Stimulated activated effector memory CD8-positive, alpha-beta T cell treated with anti-CD3 and anti-CD28 coated beads, Interleukin-12 subunit alpha, Interleukin-12 subunit beta, amount 100 ng/mL, for 72 hours (primary cell): ENCODE measurements at regions not wholly inside any gene's neighbourhood (a gene's known extent, or its start where the extent isn't known, plus 50 kb on each side); places are given as distances from the start of the nearest gene placed in this dataset.

Source experiments
- ATAC-seq: fragments of 150-1000 bp; cut with Tn5 transposase; 2 replicates; pipeline ENCODE4 v1.10.0; 2021
- DNase-seq, 2 donors: peaks; one replicate each; pipeline ENCODE4 v3.0.0; 2021 to 2022; ENCODE audit warnings: low spot score in 2 of 2
- H3K27ac Mint-ChIP-seq: one replicate; pipeline ENCODE4 v1.8.0; 2022; ENCODE audit warnings: mild to moderate bottlenecking, mixed read lengths
- H3K36me3 Mint-ChIP-seq: one replicate; pipeline ENCODE4 v1.8.0; 2022; ENCODE audit warnings: mild to moderate bottlenecking, mixed read lengths
- H3K4me1 Mint-ChIP-seq: one replicate; pipeline ENCODE4 v1.8.0; 2022; ENCODE audit warnings: mixed read lengths
- H3K4me3 Mint-ChIP-seq: one replicate; pipeline ENCODE4 v1.8.0; 2022; ENCODE audit warnings: mild to moderate bottlenecking, mixed read lengths
- H3K9me3 Mint-ChIP-seq: one replicate; pipeline ENCODE4 v1.8.0; 2022; ENCODE audit warnings: mixed read lengths

GRCh38 chr5:120738568-120738967, 274.5 kb downstream of the PRR16 start:
- Mint-ChIP-seq H3K27ac (no peak overlapping the region), H3K4me1 (no peaks in the 10 kb centered on the region), H3K9me3 (peaks cover 13% of the 10 kb centered on the region), H3K36me3 (no peaks in the 10 kb centered on the region), H3K4me3 (no peak overlapping the region)
- ATAC-seq, result no peak
- no peak for DNase-seq

- peaks cover 19% of the 10 kb centered on the region for H3K9me3 Mint-ChIP-seq
- no peaks in the 10 kb centered on the region for H3K4me1 Mint-ChIP-seq
- H3K4me3 Mint-ChIP-seq, result no peak overlapping the region
- no peaks in the 10 kb centered on the region for H3K36me3 Mint-ChIP-seq
- no peak for DNase-seq
- no peak overlapping the region for H3K27ac Mint-ChIP-seq
- ATAC-seq, result no peak
These were observed 276.9 kb downstream of the PRR16 start for GRCh38 chr5:120740989-120741388.

DNA sequence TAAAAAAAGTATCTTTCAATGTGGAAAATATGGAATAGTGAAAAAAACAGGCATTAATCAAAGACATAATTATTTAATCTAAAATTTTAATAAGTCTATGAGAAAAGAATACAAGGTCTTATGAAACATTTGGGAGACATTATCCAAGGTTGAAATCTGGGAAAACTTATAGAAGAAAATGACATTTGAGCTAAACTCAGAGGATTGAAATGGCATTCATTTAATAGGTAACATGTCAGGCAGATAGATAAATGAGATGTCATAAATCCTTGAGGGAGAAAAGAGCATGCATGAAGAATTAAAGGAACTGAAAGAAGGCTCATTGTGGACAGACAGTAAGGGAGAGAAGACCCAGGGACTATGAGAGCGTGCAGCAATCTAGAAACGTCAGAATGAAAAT, 284.4 kb downstream of the PRR16 start:
- peaks cover 17% of the 10 kb centered on the region for H3K9me3 Mint-ChIP-seq
- ATAC-seq (no peak), DNase-seq (no peak)
- H3K36me3 Mint-ChIP-seq, result no peaks in the 10 kb centered on the region
- H3K4me1 Mint-ChIP-seq, result no peaks in the 10 kb centered on the region
- H3K4me3 Mint-ChIP-seq, result no peak overlapping the region
- H3K27ac Mint-ChIP-seq, result no peak overlapping the region

DNA sequence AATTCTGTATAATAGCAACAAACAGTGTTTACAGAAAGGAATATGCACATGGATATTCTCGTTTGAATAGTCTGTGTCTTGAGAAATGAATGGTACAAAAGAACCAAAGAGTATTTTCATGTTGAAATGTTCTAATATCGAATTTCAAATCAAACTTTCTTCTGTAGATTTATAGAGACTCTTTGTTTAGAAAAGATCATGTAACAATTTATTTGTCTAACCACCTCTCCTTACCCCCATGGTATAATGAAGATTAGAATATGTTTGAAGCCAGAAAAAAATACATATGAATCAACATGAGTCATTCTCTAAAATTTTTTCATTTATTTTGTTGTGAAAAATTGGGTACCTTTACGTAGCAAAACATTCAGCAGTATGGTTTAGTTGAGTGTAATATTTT, 285.6 kb downstream of the PRR16 start:
- no peak overlapping the region for H3K27ac Mint-ChIP-seq
- no peak for ATAC-seq
- no peak for DNase-seq
- H3K4me3 Mint-ChIP-seq, result no peak overlapping the region
- H3K9me3 Mint-ChIP-seq, result peaks cover 11% of the 10 kb centered on the region
- H3K36me3 Mint-ChIP-seq, result no peaks in the 10 kb centered on the region
- no peaks in the 10 kb centered on the region for H3K4me1 Mint-ChIP-seq

- DNase-seq (no peak), ATAC-seq (no peak)
- no peak overlapping the region for H3K27ac Mint-ChIP-seq
- no peaks in the 10 kb centered on the region for H3K36me3 Mint-ChIP-seq
- peaks cover 18% of the 10 kb centered on the region for H3K9me3 Mint-ChIP-seq
- no peaks in the 10 kb centered on the region for H3K4me1 Mint-ChIP-seq
- H3K4me3 Mint-ChIP-seq, result no peak overlapping the region
These were observed 295.5 kb downstream of the PRR16 start for GRCh38 chr5:120759587-120759986.

- H3K9me3 Mint-ChIP-seq, result peaks cover 19% of the 10 kb centered on the region
- DNase-seq (no peak), ATAC-seq (no peak)
- H3K27ac Mint-ChIP-seq, result no peak overlapping the region
- H3K4me3 Mint-ChIP-seq, result no peak overlapping the region
- H3K36me3 Mint-ChIP-seq, result no peaks in the 10 kb centered on the region
- H3K4me1 Mint-ChIP-seq, result no peaks in the 10 kb centered on the region
These were observed 297.9 kb downstream of the PRR16 start for GRCh38 chr5:120761986-120762385.

DNA sequence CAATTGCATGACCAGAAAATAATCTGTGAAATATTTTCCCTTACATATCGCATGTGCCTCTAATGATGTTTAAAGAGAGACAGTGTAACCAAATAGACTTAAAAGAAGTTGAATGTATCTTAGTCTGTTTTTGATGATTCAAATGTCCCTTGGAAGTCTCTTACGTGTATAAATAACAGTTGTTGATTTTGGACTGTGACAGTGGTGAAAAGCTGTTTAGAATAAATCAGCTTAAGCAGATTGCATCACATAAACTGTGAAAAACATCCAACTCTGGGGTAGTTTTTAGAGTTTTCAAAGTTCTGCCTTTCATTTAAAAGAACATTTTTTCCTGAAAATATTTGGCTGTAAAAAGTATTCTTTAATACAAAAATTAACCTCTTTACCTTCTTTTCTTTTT, 301.1 kb downstream of the PRR16 start:
- no peak overlapping the region for H3K4me3 Mint-ChIP-seq
- peaks cover 17% of the 10 kb centered on the region for H3K9me3 Mint-ChIP-seq
- ATAC-seq (no peak), DNase-seq (no peak)
- H3K27ac Mint-ChIP-seq, result no peak overlapping the region
- H3K36me3 Mint-ChIP-seq, result no peaks in the 10 kb centered on the region
- H3K4me1 Mint-ChIP-seq, result no peaks in the 10 kb centered on the region

DNA sequence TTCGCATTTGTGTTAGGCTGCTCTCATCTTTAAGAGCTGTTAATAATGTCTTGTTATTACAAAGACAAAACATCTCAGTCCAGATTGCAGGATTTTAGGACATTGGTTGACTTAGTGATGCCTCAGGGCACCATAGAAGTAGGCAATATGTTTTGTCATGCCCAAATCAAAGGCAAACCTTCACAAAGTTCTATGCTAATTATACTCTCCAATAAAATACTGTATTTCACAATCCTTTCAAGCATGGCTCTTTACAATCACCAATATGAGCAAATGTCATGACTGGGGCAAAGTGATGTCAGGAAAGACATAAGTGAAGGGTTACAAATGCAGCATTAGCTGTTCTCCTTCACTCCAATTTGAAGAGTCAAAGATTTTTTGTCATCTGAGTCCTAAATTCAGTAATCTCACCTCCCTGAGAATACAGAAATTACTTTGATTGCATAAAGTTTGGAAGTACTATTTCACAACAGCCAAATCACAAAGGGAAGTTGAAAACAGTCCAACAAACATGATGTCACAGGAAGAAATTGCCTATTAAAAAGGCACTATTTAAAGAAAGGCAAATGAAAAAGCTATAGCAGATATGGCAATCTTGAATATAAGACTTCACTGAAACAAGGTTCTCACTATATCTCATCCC, 303.2 kb downstream of the PRR16 start:
- no peak overlapping the region for H3K4me3 Mint-ChIP-seq
- DNase-seq, result no peak
- ATAC-seq, result no peak
- H3K9me3 Mint-ChIP-seq, result peaks cover 20% of the 10 kb centered on the region
- H3K27ac Mint-ChIP-seq, result no peak overlapping the region
- H3K36me3 Mint-ChIP-seq, result no peaks in the 10 kb centered on the region
- H3K4me1 Mint-ChIP-seq, result no peaks in the 10 kb centered on the region

DNA sequence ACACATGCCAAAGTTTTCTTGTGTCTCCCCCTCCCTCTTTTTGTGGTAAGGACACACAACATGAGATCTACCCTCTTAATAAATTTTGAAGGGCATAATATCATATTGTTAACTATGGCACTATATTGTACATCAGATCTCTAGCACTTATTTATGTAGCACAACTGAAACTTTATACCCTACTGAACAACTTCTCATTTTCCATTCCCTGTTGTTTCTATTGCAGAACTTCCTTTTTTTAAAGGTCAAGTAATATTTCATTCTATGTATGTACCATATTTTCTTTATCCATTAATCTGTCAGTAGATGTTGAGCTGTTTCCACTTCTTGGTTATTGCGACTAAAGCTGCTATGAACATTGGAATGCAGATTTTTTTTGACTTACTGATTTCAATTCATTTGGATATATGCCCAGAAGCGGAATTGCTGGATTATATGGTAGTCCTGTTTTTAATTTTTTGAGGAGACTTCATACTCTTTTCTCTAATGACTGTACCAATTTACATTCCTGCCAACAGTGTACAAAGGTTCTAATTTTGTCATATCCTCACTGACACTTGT, 305.3 kb downstream of the PRR16 start:
- no peaks in the 10 kb centered on the region for H3K36me3 Mint-ChIP-seq
- no peak for DNase-seq
- H3K27ac Mint-ChIP-seq, result no peak overlapping the region
- peaks cover 10% of the 10 kb centered on the region for H3K9me3 Mint-ChIP-seq
- no peak for ATAC-seq
- no peak overlapping the region for H3K4me3 Mint-ChIP-seq
- H3K4me1 Mint-ChIP-seq, result no peaks in the 10 kb centered on the region

- H3K9me3 Mint-ChIP-seq, result peaks cover 7% of the 10 kb centered on the region
- ATAC-seq, result no peak
- H3K27ac Mint-ChIP-seq, result no peak overlapping the region
- DNase-seq, result no peak
- H3K4me3 Mint-ChIP-seq, result no peak overlapping the region
- H3K4me1 Mint-ChIP-seq, result no peaks in the 10 kb centered on the region
- H3K36me3 Mint-ChIP-seq, result no peaks in the 10 kb centered on the region
These were observed 307.1 kb downstream of the PRR16 start for GRCh38 chr5:120771202-120771601.

DNA sequence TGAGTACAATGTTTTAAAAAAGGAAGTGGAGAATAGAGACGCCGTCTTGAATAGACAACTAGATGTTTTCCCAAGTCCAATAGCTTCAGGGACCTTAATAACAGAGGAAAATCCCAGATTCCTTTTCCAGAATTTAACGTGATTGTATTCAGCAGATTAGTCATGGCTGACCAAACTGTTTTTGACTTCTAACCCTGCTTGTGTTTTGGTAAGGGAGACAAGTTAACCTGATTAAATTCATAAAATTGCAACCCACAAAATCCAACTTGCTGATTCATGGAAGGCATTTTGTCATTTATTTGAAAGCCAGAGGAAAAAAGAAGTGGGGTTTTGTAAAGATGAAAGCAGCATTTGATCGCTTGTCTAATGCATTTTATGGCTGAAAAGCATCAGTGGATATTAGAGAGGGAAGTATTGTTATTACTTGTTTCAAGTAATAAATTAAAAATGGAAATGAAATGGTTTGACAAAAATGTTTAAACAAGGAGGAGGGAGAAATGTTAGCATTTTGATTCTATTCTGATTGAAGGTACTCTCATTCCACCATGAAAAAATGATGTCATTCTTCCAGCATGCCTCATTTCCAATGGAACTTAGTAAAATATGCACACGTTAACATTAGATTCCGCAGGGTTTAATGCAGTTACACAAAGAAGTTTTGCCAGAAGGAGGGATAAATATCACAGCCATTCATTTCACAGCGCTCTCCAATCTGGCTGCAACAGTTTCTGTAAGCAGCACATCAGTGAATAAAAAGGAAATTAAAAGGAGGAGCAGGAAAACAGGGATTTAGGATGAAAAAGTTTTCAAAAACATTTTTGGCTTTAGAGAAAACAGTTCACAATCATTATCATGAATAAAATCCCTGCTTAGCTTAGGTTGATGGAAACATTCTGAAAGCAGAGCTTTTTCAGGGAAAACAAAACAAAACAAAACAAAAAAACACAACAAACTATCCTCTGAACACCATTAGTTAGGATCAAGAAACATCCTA, 314.7 kb downstream of the PRR16 start:
- no peak for DNase-seq
- Mint-ChIP-seq H3K27ac (no peak overlapping the region), H3K4me3 (no peak overlapping the region), H3K4me1 (no peaks in the 10 kb centered on the region), H3K9me3 (peaks cover 5% of the 10 kb centered on the region), H3K36me3 (no peaks in the 10 kb centered on the region)
- no peak for ATAC-seq

DNA sequence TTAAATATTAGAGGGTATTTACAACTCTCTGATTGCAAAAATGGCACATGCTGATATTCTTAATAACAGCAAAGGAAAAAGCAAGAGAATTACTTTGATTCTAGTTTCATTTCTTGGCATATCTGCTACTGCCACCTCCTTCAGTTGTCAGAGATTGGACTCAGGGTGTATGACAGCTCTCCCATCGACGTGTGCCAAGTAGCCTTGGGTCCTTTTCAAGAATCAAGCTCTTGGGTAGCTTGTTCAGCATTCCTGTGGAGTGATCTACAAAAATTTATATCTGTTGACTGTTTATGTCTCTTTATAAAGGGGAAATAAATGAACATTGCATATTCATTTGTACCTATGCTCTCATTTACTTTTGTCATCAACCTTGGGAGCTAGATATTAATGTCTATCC, 315.6 kb downstream of the PRR16 start:
- Mint-ChIP-seq H3K4me1 (no peaks in the 10 kb centered on the region), H3K36me3 (no peaks in the 10 kb centered on the region), H3K27ac (no peak overlapping the region), H3K9me3 (peaks cover 9% of the 10 kb centered on the region), H3K4me3 (no peak overlapping the region)
- DNase-seq (no peak), ATAC-seq (no peak)

DNA sequence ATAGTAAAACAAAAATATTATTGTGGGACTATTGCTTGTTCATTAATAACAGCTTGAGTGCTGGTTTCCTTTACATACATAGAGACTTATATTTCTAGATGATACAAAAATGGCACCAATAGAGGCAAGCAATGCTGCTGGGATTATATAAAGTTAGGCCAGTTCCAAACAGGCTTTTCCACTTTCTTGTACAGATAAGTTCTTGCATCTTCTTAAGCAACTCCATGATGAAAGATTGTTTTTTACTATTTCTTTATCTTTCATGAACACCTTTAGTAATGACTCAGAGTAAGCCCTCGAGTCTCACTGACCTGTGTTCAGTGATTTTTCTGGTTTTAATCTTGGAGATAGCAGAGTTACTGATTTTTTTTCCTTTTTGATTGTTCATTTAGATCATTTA, 324.4 kb downstream of the PRR16 start:
- no peaks in the 10 kb centered on the region for H3K36me3 Mint-ChIP-seq
- H3K9me3 Mint-ChIP-seq, result peaks cover 15% of the 10 kb centered on the region
- H3K27ac Mint-ChIP-seq, result no peak overlapping the region
- DNase-seq (no peak), ATAC-seq (no peak)
- no peaks in the 10 kb centered on the region for H3K4me1 Mint-ChIP-seq
- H3K4me3 Mint-ChIP-seq, result no peak overlapping the region

- Mint-ChIP-seq H3K36me3 (no peaks in the 10 kb centered on the region), H3K27ac (no peak overlapping the region), H3K9me3 (peaks cover 17% of the 10 kb centered on the region), H3K4me3 (no peak overlapping the region), H3K4me1 (no peaks in the 10 kb centered on the region)
- no peak for DNase-seq
- no peak for ATAC-seq
These were observed 325.8 kb downstream of the PRR16 start for GRCh38 chr5:120789918-120790317.

DNA sequence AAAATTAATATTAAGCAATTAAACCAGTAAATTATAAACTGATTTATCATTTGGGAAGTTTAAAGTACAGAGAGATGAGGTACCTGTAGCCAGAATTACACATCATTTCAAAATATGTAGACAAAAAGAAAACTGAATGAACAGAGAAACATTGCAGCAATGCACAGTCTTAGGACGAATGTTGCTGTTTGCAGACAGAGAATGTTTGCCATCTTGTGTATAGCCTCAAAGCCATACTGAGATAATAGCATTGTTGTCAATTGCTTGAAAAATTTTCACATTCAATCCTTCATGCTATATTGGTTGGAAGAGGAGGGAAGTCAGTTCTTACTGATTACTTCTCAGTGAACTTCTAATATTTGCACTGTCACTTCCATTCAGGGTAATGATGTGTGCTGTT, 326.2 kb downstream of the PRR16 start:
- DNase-seq (no peak), ATAC-seq (no peak)
- no peaks in the 10 kb centered on the region for H3K36me3 Mint-ChIP-seq
- no peaks in the 10 kb centered on the region for H3K4me1 Mint-ChIP-seq
- H3K9me3 Mint-ChIP-seq, result peaks cover 17% of the 10 kb centered on the region
- no peak overlapping the region for H3K27ac Mint-ChIP-seq
- no peak overlapping the region for H3K4me3 Mint-ChIP-seq

DNA sequence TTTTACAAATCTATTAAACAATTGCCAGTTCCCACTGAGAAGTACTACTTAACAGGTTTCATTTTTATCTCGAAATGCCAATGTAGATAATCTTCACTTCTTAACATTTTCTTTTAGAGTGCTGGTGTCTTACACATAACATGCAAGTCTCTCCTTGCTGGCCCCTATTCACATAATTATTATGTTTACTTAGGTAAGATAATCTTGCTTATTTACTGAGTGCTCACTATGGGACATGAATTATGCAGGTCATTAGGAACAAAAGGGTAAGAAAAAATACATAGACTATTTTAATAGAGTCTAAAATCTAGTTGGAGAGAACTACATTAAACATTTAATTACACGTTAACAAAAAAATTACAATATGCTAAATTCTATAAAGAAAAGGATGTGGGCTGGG, 328.4 kb downstream of the PRR16 start:
- Mint-ChIP-seq H3K9me3 (peaks cover 20% of the 10 kb centered on the region), H3K36me3 (no peaks in the 10 kb centered on the region), H3K4me1 (no peaks in the 10 kb centered on the region), H3K4me3 (no peak overlapping the region), H3K27ac (no peak overlapping the region)
- no peak for ATAC-seq
- DNase-seq, result no peak
